GM12865 (cell line): ENCODE measurements at regions not wholly inside any gene's neighbourhood (a gene's known extent, or its start where the extent isn't known, plus 50 kb on each side); places are given as distances from the start of the nearest gene placed in this dataset.
A peak's percentile ranks its signal among the peaks of the same experiment; 100 is the strongest.

Experiments
- DNase-seq: peaks from one replicate; pipeline ENCODE4 v3.0.0; 2010; ENCODE audit warnings: low read depth
- H3K4me3 ChIP-seq: 2 replicates; pipeline ENCODE4 v1.5.1; 2011; ENCODE audit warnings: mild to moderate bottlenecking, low read depth, low read length, control low read depth
- TF ChIP-seq, protein P1 (sequence below): IDR thresholded peaks from 2 replicates; pipeline ENCODE4 v1.5.1; 2011; ENCODE audit warnings: low read length, control low read depth, low read depth, inconsistent platforms; ENCODE audit not compliant: insufficient read depth; ENCODE audit errors: missing control alignments

DNA sequence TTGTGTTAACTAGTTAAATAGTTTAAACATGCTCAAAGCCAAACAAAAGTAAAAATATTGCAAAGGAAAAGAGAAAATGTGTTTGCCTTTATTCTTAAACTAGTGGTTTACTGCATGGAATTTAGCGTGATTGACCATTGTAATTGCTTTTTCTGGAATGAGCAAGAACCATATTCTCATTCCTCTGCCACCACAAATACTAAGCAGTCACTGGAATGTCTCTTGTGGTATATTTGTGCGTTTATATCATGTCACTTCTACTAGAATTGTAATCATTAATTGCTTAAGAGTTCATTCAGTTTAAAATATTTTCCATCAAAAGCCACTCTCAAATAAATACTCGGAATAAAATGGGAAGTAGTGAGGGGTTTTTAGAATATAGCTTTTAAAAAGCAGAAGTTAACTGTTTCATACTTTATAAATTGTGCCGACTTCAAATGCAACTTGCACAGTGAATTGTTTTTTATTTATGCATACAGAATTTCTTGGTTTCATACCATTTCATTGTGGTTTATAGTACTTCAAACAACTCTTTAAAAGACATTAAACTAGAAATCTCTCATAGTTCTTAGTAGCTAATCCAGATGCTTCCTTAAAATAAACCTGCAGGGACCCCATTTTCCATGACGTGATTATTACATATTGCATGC lies 288.1 kb downstream of the EPHA4 start:
- H3K4me3 ChIP-seq = no peak overlapping the region
- TF ChIP-seq, protein P1, sequence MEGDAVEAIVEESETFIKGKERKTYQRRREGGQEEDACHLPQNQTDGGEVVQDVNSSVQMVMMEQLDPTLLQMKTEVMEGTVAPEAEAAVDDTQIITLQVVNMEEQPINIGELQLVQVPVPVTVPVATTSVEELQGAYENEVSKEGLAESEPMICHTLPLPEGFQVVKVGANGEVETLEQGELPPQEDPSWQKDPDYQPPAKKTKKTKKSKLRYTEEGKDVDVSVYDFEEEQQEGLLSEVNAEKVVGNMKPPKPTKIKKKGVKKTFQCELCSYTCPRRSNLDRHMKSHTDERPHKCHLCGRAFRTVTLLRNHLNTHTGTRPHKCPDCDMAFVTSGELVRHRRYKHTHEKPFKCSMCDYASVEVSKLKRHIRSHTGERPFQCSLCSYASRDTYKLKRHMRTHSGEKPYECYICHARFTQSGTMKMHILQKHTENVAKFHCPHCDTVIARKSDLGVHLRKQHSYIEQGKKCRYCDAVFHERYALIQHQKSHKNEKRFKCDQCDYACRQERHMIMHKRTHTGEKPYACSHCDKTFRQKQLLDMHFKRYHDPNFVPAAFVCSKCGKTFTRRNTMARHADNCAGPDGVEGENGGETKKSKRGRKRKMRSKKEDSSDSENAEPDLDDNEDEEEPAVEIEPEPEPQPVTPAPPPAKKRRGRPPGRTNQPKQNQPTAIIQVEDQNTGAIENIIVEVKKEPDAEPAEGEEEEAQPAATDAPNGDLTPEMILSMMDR = no peak
- no peak for DNase-seq

DNA sequence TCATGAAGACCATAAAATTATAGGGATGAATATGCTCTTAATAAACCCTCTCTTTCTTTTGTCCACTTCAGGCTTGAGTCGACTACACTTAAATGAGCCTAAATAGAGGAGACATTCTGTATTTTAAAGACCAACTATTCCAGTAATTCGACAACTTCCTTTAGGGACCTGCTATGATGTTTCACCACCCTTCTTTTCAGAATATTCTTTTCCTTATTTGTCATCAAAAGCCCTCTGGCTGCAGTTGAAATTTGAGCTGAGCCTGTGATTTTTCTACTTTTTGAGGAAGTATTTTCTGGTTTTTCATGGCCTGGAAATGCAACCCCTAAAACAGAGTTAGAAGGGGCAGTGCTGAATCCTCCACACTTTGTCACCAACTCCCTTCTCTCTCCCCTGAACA lies 287.0 kb downstream of the EPHA4 start:
- DNase-seq = no peak
- no peak overlapping the region for H3K4me3 ChIP-seq
- TF ChIP-seq, protein P1 = no peak

DNA sequence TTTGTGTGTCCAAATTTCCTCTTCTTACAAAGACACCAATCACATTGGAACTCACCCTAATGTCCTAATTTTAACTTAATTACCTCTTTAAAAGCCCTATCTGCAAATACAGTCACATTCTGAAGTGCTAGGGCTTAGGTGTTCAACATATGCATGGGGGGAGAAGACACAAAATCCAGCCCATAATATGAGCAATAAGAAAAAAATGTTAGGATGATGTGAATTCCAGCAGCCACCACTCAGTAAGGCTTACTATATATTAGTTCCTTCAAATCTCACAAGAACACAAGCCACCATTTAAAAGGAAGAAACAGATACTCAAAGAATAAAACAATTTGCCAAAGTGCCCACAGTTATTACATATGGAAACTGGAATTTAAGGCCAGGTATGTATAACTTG lies 285.7 kb downstream of the EPHA4 start:
- TF ChIP-seq, protein P1 = no peak
- H3K4me3 ChIP-seq = no peak overlapping the region
- DNase-seq = no peak

DNA sequence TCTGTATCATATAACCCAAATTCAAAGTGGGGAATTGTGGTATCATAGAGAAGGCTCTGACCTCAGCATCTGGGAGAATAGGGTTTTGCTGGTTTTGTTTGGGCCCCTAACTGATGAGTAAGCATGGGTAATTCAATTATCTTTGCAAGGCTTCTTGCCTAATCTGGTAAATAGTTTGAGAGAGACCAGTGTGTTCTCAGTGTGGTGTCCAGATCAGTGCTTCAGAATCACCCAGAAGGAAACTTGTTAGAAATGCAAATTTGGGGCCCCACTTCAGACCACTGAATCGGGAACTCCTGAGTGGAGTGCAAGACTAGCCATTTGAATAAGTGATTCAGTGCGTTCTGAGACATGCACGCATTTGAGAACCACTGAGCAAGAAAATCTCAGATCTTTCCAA lies 282.7 kb downstream of the EPHA4 start:
- DNase-seq = peak; percentile 3
- no peak overlapping the region for H3K4me3 ChIP-seq
- TF ChIP-seq, protein P1 = no peak

DNA sequence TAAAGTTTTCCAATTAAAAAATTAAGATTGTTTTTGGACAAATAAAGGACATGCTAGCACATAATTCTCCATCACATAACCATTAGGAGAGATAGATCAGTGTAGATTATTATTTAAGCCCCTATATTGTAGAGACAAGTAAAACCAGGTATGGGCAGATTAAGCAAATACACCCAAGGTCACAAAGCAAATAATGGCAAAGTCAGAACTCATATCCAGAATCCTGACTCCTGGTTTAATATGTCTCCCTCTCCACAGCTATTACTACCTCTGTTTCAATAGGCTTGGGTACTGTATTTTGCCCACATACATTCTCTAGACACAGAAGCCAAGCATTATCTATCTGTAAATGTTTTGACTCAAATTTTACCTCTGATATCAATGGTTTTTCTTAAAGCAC lies 282.3 kb downstream of the EPHA4 start:
- H3K4me3 ChIP-seq = no peak overlapping the region
- TF ChIP-seq, protein P1 = no peak
- DNase-seq = no peak

DNA sequence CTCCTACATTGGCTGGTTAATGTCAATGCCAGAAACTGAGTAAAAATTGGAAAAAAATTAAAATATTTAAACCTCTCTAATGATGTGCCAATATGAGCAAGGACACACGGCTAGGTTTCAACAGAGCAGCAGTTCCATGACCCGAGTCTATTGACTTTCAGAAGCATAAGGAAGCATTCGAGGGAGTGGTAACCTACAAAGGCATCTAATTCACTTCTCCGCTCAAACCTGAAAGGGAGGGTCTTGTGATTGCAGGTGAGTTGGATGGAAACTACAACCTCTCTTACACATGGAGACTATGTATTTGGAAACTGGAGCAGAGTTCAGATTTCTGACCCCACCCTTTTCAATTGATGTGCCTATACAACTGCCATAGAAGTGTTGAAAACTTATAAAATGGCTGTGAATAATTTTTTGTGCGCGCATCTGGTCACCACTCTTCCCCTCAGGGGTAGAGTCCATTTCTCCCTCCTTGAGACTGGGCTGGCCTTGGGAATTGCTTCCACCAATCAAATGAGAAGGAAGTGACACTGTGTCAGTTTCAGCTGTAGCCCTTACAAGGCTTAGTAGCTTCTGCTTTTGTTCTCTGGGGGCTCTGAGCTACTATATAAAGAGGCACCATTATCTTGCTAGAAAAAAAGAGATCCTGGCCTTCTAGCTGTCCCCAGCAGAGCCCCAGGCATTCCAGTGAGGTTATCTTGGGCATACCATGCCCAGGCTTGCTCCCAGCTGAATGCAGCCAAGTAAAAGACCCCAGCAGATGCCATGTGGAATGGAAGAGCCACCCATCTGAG lies 278.0 kb downstream of the EPHA4 start:
- no peak for DNase-seq
- TF ChIP-seq, protein P1 = no peak
- no peak overlapping the region for H3K4me3 ChIP-seq
